SK-N-SH treated with all-trans-retinoic acid at 6 μM for 48 hours (cell line): ENCODE measurements at regions not wholly inside any gene's neighbourhood (a gene's known extent, or its start where the extent isn't known, plus 50 kb on each side); places are given as distances from the start of the nearest gene placed in this dataset.

ENCODE experiments used
- ARNTL ChIP-seq: fragments of 450-650 bp; formaldehyde crosslinking; IDR thresholded peaks from 2 replicates; pipeline ENCODE4 v1.5.0; 2020; ENCODE audit warnings: low read depth, mild to moderate bottlenecking, moderate library complexity, borderline replicate concordance
- BACH2 ChIP-seq: fragments of 250-450 bp; sonication (Bioruptor Pico); IDR thresholded peaks from 2 replicates; pipeline ENCODE4 v1.9.0; 2021; ENCODE audit warnings: mild to moderate bottlenecking, borderline replicate concordance
- ZFP30 ChIP-seq: fragments of 450-650 bp; formaldehyde crosslinking; IDR thresholded peaks from 2 replicates; pipeline ENCODE4 v1.5.0; 2022; ENCODE audit warnings: mild to moderate bottlenecking, moderate library complexity
- TF ChIP-seq, protein P1 (sequence below): fragments of 250-450 bp; sonication (Bioruptor Pico); IDR thresholded peaks from 2 replicates; pipeline ENCODE4 v1.8.0; 2020; ENCODE audit warnings: mild to moderate bottlenecking, moderate library complexity, borderline replicate concordance

DNA sequence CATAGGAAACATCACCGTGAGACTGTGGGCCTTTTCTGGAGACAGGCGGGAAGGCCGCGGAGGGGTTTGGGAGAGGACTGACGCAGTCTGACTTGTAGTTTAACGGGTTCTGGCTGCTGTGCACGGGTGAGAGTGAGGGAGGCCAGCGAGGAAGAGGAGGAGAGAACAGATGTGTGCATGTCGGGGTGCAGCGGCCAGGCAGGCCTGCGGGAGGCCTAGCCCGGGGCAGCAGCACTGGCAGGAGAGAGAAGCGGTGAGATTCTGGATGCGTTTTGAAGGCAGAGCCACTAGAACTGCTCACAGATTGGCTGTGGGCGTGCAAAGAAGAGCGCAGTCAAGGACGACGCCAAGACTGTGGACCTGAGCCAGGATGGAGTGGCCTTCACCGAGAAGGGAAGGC, 53.9 kb downstream of the PTGR3 start:
- TF ChIP-seq ARNTL (CRISPR knock-in tag) (no peak), ZFP30 (no peak), BACH2 (CRISPR knock-in tag) (no peak)
- TF ChIP-seq, protein P1, sequence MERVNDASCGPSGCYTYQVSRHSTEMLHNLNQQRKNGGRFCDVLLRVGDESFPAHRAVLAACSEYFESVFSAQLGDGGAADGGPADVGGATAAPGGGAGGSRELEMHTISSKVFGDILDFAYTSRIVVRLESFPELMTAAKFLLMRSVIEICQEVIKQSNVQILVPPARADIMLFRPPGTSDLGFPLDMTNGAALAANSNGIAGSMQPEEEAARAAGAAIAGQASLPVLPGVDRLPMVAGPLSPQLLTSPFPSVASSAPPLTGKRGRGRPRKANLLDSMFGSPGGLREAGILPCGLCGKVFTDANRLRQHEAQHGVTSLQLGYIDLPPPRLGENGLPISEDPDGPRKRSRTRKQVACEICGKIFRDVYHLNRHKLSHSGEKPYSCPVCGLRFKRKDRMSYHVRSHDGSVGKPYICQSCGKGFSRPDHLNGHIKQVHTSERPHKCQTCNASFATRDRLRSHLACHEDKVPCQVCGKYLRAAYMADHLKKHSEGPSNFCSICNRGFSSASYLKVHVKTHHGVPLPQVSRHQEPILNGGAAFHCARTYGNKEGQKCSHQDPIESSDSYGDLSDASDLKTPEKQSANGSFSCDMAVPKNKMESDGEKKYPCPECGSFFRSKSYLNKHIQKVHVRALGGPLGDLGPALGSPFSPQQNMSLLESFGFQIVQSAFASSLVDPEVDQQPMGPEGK (CRISPR knock-in tag): no peak
